Endothelial cell (in vitro differentiated cells): ENCODE measurements at regions not wholly inside any gene's neighbourhood (a gene's known extent, or its start where the extent isn't known, plus 50 kb on each side); places are given as distances from the start of the nearest gene placed in this dataset.

ENCODE experiments used
- DNase-seq: peaks from one replicate; pipeline ENCODE4 v3.0.0; 2021; ENCODE audit warnings: low spot score
- H3K27ac Mint-ChIP-seq: one replicate; pipeline ENCODE4 v1.8.0; 2021; ENCODE audit warnings: mixed read lengths, inconsistent platforms; ENCODE audit not compliant: unreplicated experiment
- H3K27me3 Mint-ChIP-seq: one replicate; pipeline ENCODE4 v1.8.0; 2021; ENCODE audit warnings: mild to moderate bottlenecking, moderate library complexity, mixed read lengths, inconsistent platforms; ENCODE audit not compliant: unreplicated experiment
- H3K36me3 Mint-ChIP-seq: one replicate; pipeline ENCODE4 v1.8.0; 2021; ENCODE audit warnings: mild to moderate bottlenecking, low read depth, mixed read lengths, inconsistent platforms; ENCODE audit not compliant: unreplicated experiment
- H3K4me1 Mint-ChIP-seq: one replicate; pipeline ENCODE4 v1.8.0; 2021; ENCODE audit warnings: mild to moderate bottlenecking, mixed read lengths, inconsistent platforms; ENCODE audit not compliant: unreplicated experiment
- H3K4me3 Mint-ChIP-seq: one replicate; pipeline ENCODE4 v1.8.0; 2021; ENCODE audit warnings: mild to moderate bottlenecking, mixed read lengths, inconsistent platforms; ENCODE audit not compliant: unreplicated experiment
- H3K9me3 Mint-ChIP-seq: one replicate; pipeline ENCODE4 v1.8.0; 2021; ENCODE audit warnings: mixed read lengths, inconsistent platforms; ENCODE audit not compliant: unreplicated experiment
- TF ChIP-seq, protein P1 (sequence below): fragments of 200-600 bp; sonication (generic); IDR thresholded peaks from one replicate; pipeline ENCODE4 v1.5.0; 2021; ENCODE audit warnings: antibody characterized with exemption; ENCODE audit not compliant: unreplicated experiment

DNA sequence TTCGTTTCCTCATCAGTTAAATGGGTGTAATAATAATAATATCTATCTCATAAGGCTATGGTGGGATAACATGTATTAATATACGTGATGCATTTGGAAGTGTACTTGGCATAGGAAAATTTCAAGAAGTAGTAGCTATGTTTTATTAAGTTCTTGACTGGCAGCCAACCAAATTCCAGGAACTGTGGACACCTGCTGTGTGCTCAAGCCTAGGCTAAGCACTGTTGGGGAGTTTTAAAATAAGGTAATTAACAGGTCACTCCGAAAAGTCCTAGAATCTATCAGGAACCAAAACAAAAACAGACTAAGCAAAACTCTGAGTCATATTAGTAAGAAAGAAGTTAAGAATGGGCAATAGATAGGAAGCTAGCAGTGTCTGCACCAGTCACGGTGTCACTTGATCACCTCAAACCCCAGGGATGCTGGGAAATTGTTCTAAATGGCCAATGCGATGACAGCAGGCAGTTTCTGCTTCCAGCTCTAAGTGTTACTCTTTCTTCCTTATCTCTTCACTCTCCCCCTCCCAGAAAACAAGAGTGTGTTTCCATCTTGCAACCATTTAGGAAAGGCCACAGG, 92.0 kb upstream of the GDF10 start:
- no peaks in the 10 kb centered on the region for H3K4me1 Mint-ChIP-seq
- TF ChIP-seq, protein P1, sequence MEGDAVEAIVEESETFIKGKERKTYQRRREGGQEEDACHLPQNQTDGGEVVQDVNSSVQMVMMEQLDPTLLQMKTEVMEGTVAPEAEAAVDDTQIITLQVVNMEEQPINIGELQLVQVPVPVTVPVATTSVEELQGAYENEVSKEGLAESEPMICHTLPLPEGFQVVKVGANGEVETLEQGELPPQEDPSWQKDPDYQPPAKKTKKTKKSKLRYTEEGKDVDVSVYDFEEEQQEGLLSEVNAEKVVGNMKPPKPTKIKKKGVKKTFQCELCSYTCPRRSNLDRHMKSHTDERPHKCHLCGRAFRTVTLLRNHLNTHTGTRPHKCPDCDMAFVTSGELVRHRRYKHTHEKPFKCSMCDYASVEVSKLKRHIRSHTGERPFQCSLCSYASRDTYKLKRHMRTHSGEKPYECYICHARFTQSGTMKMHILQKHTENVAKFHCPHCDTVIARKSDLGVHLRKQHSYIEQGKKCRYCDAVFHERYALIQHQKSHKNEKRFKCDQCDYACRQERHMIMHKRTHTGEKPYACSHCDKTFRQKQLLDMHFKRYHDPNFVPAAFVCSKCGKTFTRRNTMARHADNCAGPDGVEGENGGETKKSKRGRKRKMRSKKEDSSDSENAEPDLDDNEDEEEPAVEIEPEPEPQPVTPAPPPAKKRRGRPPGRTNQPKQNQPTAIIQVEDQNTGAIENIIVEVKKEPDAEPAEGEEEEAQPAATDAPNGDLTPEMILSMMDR: no peak
- H3K27ac Mint-ChIP-seq: no peak overlapping the region
- no peaks in the 10 kb centered on the region for H3K9me3 Mint-ChIP-seq
- no peak for DNase-seq
- no peaks in the 10 kb centered on the region for H3K36me3 Mint-ChIP-seq
- no peaks in the 10 kb centered on the region for H3K27me3 Mint-ChIP-seq
- no peak overlapping the region for H3K4me3 Mint-ChIP-seq

DNA sequence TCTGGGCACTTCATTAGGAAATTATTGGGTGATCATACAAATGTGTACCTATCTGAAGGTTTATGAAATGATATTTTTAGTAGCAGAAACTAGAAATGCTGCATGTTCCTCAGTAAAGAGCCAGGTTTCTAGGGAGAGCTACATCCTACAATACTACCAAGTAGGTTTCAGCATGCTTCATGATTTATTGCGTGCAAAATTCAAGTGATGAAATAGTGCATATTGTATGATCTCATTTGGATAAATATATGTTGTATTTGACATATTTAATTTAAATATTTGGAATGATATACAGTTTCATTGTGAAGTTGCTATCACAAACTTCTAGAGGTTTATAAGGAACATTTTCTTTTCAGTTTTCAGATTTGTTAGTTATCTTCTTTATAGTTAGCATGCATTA, 90.5 kb upstream of the GDF10 start:
- no peak overlapping the region for H3K4me3 Mint-ChIP-seq

DNA sequence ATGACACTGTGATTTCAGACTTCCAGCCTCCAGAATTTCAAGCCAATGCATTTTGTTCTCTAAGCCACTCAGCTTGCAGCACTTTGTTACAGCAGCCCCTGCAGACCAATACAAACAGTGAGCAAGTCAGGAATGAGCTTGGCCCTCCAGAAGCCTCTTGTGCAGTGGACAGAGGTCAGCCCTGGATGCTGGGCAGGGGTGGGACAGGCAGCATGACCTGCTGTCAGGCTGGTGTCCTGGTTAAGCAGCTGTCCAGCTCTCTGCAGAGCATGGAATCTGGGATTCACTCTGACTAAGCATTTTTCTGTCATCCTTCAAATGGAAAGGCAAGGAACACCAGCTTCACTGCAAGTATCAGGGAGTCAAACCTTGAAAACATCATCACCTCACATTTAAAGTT, 85.5 kb upstream of the GDF10 start:
- Mint-ChIP-seq H3K27ac (no peak overlapping the region), H3K36me3 (no peaks in the 10 kb centered on the region), H3K9me3 (no peaks in the 10 kb centered on the region), H3K27me3 (no peaks in the 10 kb centered on the region), H3K4me3 (no peak overlapping the region), H3K4me1 (no peaks in the 10 kb centered on the region)
- DNase-seq: no peak
- TF ChIP-seq, protein P1: no peak

More for the DNA sequence above, 90.5 kb upstream of the GDF10 start:
- Mint-ChIP-seq H3K27ac (no peak overlapping the region), H3K9me3 (no peaks in the 10 kb centered on the region), H3K27me3 (no peaks in the 10 kb centered on the region), H3K36me3 (no peaks in the 10 kb centered on the region), H3K4me1 (no peaks in the 10 kb centered on the region)
- TF ChIP-seq, protein P1: no peak
- no peak for DNase-seq

DNA sequence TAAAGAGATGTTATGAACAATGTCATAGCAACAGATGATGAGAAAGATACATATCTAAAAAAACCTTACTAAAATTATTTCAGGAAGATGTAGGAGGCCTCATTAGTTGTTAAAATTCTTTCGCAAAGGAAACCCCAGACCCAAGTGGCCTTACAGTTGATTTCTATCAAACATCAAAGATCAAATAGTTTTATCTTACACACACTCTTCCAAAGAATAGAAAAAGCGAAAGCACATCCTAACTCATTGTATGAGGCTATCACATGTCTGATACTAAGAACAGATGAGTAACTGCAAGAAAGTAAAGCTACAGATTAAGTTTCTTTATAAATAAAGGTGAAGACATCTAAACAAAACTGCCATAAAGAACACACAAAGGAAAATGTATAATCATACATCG, 82.9 kb upstream of the GDF10 start:
- no peaks in the 10 kb centered on the region for H3K9me3 Mint-ChIP-seq
- no peaks in the 10 kb centered on the region for H3K4me1 Mint-ChIP-seq
- no peak overlapping the region for H3K27ac Mint-ChIP-seq
- TF ChIP-seq, protein P1: no peak
- no peak for DNase-seq
- no peak overlapping the region for H3K4me3 Mint-ChIP-seq
- H3K27me3 Mint-ChIP-seq: no peaks in the 10 kb centered on the region
- H3K36me3 Mint-ChIP-seq: no peaks in the 10 kb centered on the region

DNA sequence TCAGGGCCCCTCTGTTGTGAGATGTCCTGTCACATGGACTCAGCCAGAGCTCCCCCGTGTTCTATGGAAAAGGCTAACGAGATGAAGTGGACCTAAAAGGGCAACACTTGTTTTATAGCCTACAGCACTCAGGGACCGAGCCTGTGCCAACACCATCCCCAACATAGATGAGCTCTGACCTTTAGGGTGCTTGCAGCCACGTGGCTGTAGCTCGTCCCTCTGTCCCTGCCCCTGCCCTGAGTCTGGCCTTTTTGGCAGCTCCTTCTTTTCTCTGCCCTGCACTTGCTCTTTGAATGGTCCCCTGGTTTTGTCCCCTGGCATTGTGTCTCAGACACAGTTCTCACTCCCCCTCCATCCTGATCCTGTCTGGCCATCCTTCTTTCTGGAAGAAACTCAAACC, 81.2 kb upstream of the GDF10 start:
- Mint-ChIP-seq H3K4me3 (no peak overlapping the region), H3K9me3 (no peaks in the 10 kb centered on the region), H3K27me3 (no peaks in the 10 kb centered on the region), H3K36me3 (no peaks in the 10 kb centered on the region), H3K27ac (no peak overlapping the region), H3K4me1 (no peaks in the 10 kb centered on the region)
- TF ChIP-seq, protein P1: no peak
- DNase-seq: no peak
